Cardiac fibroblast (primary cell): ENCODE measurements at regions not wholly inside any gene's neighbourhood (a gene's known extent, or its start where the extent isn't known, plus 50 kb on each side); places are given as distances from the start of the nearest gene placed in this dataset.

ENCODE experiments used
- DNase-seq, 2 donors: peaks; one replicate each; pipeline versions ENCODE4 v3.0.0 to v3.0.0-alpha.2; 2010; ENCODE audit warnings: low read depth in 2 of 2
- H3K4me3 ChIP-seq, 2 donors: replicated peaks in 1 of 2; 1 replicate in 1 of 2; 2 replicates in 1 of 2; pipeline ENCODE4 v1.5.1; 2011; ENCODE audit warnings: low read depth in 2 of 2, low read length in 2 of 2, mild to moderate bottlenecking in 2 of 2, moderate library complexity in 1 of 2
- CTCF ChIP-seq: IDR thresholded peaks from one replicate; pipeline ENCODE4 v1.5.1; 2011; ENCODE audit warnings: low read depth, mild to moderate bottlenecking, low read length, inconsistent platforms

GRCh38 chr14:94691660-94692034 lies 78.3 kb downstream of the GSC start:
- H3K4me3 ChIP-seq, result no peak overlapping the region
- no peak for TF ChIP-seq CTCF
- DNase-seq, result peak; percentile 46 to 50

GRCh38 chr14:94690896-94691659 lies 78.8 kb downstream of the GSC start:
- DNase-seq, result no peak
- no peak for TF ChIP-seq CTCF

DNA sequence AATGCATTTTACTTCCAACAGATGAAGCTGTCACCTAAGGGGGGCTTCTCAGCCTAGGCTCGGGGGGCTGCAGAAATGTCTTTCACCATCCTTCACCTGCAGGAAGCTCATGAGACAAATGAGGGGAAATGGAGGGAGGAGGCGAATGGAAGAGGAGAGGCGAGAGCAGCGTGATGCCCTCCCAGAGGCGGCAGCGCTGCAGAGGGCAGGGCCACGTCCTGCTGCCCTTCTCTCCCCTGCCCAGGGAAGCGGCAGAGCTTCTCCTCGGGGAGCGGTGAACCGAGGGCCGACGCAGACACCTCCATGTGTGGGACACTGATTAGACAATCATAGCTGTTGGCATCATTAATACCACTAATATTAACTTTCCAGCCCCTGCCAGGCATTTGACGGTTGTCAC lies 78.3 kb downstream of the SERPINA3 start:
- DNase-seq, result no peak
- TF ChIP-seq CTCF, result no peak
- no peak overlapping the region for H3K4me3 ChIP-seq

More at GRCh38 chr14:94690896-94691659, 78.8 kb downstream of the GSC start:
- no peak overlapping the region for H3K4me3 ChIP-seq

DNA sequence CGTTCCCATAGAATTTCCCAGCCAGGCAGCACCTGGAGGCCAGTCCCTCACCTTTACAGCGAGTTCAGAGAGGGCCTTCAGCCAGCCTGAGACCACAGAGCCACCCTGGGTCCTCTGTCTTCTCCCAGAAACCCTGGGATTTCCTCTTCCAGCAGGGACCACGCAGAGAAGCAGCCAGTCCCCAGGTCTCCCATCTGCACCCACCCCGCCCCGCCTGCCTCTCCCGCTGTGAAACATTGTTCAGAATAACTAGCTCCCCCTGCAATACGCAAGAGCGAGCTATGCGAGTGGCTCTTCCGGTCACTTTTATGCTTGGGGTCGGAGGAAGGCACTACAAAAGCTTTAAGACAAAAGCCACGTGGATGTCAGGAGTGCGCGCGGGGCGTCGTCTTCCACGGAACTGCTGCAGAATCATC lies 77.8 kb downstream of the SERPINA3 start:
- no peak for DNase-seq
- H3K4me3 ChIP-seq, result no peak overlapping the region
- TF ChIP-seq CTCF, result no peak

DNA sequence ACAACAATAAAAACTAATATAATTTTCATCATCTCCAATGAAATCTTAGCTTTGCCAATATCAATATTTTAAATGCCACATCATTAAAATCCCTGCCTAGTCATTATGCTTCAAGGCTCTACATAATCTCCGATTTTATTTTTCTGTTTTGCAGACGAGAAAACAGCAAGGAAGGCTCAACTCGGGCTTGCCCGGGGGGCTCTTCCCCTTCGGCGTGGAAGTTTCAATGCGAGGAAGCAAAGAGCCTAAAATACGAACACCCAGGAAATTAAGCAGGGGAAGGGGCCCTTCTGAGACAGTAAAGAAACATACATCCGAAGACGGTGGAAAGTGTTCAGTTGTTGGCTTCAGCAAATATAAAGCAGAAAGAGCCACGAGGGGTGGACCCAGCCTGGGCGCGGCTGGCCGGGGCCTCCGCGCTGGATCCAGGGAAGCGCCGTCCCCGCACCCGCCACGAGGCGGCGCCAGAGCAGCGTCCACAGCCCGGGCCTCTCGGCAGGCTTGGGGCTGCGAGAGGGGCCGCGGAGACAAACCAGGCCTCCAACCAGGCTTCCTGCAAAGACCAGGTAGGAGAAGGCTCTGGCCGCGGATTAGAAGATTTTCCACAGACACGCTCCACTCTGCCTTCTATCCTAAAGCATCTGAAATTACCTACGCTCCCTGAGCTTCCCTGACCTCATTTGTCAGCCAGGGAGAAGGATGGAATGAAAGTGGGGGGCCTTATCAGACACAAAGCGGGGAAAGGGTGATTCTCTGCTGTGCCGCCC lies 77.2 kb downstream of the SERPINA3 start:
- peak; percentile 55 to 60 for DNase-seq
- TF ChIP-seq CTCF, result peak; percentile 67
- peak overlapping the region in 1 of 2 donors; percentile 0 for H3K4me3 ChIP-seq

GRCh38 chr14:94686511-94687160 lies 74.4 kb downstream of the SERPINA3 start:
- peak; percentile 39 for TF ChIP-seq CTCF
- H3K4me3 ChIP-seq, result no peak overlapping the region
- no peak for DNase-seq
